Stimulated activated CD8-positive, alpha-beta memory T cell treated with anti-CD3 and anti-CD28 coated beads, Interleukin-7, amount 100 ng/mL, for 48 hours (primary cell): ENCODE measurements at regions not wholly inside any gene's neighbourhood (a gene's known extent, or its start where the extent isn't known, plus 50 kb on each side); places are given as distances from the start of the nearest gene placed in this dataset.

Experiments used
- DNase-seq, 2 donors: peaks; one replicate each; pipeline ENCODE4 v3.0.0-alpha.2; 2020; ENCODE audit warnings: low read depth in 1 of 2; ENCODE audit errors: extremely low read depth in 1 of 2

GRCh38 chr11:123378096-123378495, 52.0 kb upstream of the GRAMD1B start:
- DNase-seq, result no peak

- DNase-seq, result no peak
These were observed 52.7 kb upstream of the GRAMD1B start for GRCh38 chr11:123377355-123377754.

- no peak for DNase-seq
These were observed 54.2 kb upstream of the GRAMD1B start for GRCh38 chr11:123375832-123376231.

- DNase-seq, result no peak
These were observed 55.5 kb upstream of the GRAMD1B start for GRCh38 chr11:123374622-123374968.

- no peak for DNase-seq
These were observed 56.1 kb upstream of the GRAMD1B start for GRCh38 chr11:123373754-123374621.

GRCh38 chr11:123371506-123372297, 58.4 kb upstream of the GRAMD1B start:
- DNase-seq, result no peak

- no peak for DNase-seq
These were observed 63.1 kb upstream of the GRAMD1B start for GRCh38 chr11:123366924-123367323.

GRCh38 chr11:123365955-123366354, 64.1 kb upstream of the GRAMD1B start:
- DNase-seq, result no peak

- DNase-seq, result no peak
These were observed 66.0 kb upstream of the GRAMD1B start for GRCh38 chr11:123364080-123364479.

- no peak for DNase-seq
These were observed 66.5 kb upstream of the GRAMD1B start for GRCh38 chr11:123363556-123363955.

GRCh38 chr11:123362941-123363340, 67.1 kb upstream of the GRAMD1B start:
- no peak for DNase-seq

- no peak for DNase-seq
These were observed 67.9 kb upstream of the GRAMD1B start for GRCh38 chr11:123362186-123362585.

GRCh38 chr11:123361110-123361509, 69.0 kb upstream of the GRAMD1B start:
- no peak for DNase-seq

GRCh38 chr11:123360267-123360936, 69.7 kb upstream of the GRAMD1B start:
- DNase-seq, result no peak

GRCh38 chr11:123357990-123358827, 71.9 kb upstream of the GRAMD1B start:
- DNase-seq, result peak; percentile 33 to 34

GRCh38 chr11:123357353-123357989, 72.6 kb upstream of the GRAMD1B start:
- DNase-seq, result peak; percentile 8 to 29

- DNase-seq, result peak; percentile 23 to 44
These were observed 73.5 kb upstream of the GRAMD1B start for GRCh38 chr11:123356539-123356938.

GRCh38 chr11:123354371-123354975, 75.6 kb upstream of the GRAMD1B start:
- DNase-seq, result no peak

- no peak for DNase-seq
These were observed 78.7 kb upstream of the GRAMD1B start for GRCh38 chr11:123351375-123351774.

- no peak for DNase-seq
These were observed 80.7 kb upstream of the GRAMD1B start for GRCh38 chr11:123349382-123349781.
